ENCODE measurements at regions not wholly inside any gene's neighbourhood (a gene's known extent, or its start where the extent isn't known, plus 50 kb on each side); places are given as distances from the start of the nearest gene placed in this dataset.
A peak's percentile ranks its signal among the peaks of the same experiment; 100 is the strongest.

DNA sequence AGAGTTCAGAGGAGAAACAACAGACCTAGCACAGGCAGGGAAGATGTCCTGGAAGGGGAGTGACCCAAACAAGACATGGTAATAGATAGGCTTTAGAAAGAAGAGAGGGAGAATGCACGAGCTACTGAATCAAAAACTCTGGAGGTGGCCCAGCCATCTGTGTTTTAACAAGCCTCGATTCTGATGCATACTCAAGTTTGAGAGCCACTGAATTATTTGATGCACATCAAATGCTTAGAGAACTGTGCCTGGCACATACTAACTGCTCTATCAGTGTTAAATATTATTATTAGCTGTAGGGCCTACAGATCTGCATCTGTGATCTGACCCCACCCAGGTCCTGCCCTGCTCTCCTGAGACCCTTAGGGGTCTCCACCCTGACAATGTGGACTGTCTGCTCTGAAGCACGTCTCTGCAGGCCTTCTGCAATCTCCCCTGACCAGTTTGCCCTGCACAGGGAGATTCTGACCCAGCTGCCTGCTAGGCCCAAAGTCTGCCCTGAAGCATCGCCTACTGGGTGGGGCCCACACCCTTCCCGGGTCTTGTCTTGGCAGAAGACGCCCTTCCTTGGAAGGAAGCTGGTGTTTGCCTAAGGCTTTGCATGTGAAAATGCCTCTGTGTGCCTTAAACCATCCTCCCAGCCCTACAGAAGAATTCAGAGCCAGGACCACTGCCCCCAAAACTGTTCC, 201.5 kb upstream of the KLF3 start:
- H3K27me3 ChIP-seq, result no peaks in the 10 kb centered on the region
- H3K36me3 ChIP-seq, result no peaks in the 10 kb centered on the region
- WGBS, 2 donors (ENCODE audit: low coverage in 1 of 2), result 50 to 81% methylated on average over 4 to 6 of the region's 6 CpGs
- H3K4me3 ChIP-seq, result no peak overlapping the region
- no peak overlapping the region for H3K27ac ChIP-seq
- in situ Hi-C loops (cut with MboI; ENCODE audit: low pct_ligation_motif_present in 1 of 4, low pct_unique_long_range_greater_than_20kb in 1 of 4, low sequenced_read_pairs in 3 of 4) (no loop called here), intact Hi-C loops (cut with DNase I; ENCODE audit: low total_unique reads) (no loop called here)
- no peak for TF ChIP-seq POLR2A (IDR thresholded peaks at IDR 0.05)
- peak; percentile 54 for DNase-seq
- H3K4me1 ChIP-seq, result no peaks in the 10 kb centered on the region
- no peaks in the 10 kb centered on the region for H3K9me3 ChIP-seq

DNA sequence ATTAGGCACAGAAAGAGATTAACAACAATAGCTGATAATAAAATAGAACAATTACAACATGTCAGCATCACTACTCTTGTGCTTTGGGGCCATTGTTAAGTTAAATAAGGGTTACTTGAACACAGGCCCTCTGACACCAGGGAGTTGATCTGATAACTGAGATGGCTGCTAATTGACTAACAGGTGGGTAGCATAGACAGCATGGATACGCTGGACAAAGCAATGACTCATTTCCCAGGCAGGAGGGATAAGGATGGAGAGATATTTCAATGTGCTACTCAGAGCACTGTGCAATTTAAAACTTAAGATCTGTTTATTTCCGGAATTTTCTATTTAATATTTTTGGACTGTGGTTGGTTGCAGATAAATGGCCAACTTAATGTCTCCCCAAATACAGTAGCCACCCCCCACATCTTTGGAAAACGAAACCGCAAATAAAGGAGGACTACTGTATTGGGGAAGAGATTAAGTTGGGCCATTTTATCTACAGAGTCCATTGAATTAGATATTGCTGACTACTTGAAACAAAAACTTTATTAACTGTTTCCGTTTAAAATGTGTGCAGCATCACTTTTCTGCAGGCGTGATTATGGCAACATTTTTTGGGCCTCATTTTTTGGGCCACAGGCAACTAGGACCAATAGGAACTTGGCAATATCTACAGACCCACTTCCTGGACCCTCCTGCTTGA, 200.6 kb upstream of the KLF3 start:
- in situ Hi-C loops (cut with MboI; ENCODE audit: low pct_ligation_motif_present in 1 of 4, low pct_unique_long_range_greater_than_20kb in 1 of 4, low sequenced_read_pairs in 3 of 4), result no loop called here
- Histone ChIP-seq H3K4me1 (no peaks in the 10 kb centered on the region), H3K36me3 (no peaks in the 10 kb centered on the region), H3K27me3 (no peaks in the 10 kb centered on the region), H3K9me3 (no peaks in the 10 kb centered on the region), H3K27ac (no peak overlapping the region), H3K4me3 (no peak overlapping the region)
- intact Hi-C loops (cut with DNase I; ENCODE audit: low total_unique reads), result no loop called here
- 94% methylated on average over 3 to 6 of the region's 6 CpGs for WGBS, 2 donors (ENCODE audit: low coverage in 1 of 2)
- TF ChIP-seq, protein P1, sequence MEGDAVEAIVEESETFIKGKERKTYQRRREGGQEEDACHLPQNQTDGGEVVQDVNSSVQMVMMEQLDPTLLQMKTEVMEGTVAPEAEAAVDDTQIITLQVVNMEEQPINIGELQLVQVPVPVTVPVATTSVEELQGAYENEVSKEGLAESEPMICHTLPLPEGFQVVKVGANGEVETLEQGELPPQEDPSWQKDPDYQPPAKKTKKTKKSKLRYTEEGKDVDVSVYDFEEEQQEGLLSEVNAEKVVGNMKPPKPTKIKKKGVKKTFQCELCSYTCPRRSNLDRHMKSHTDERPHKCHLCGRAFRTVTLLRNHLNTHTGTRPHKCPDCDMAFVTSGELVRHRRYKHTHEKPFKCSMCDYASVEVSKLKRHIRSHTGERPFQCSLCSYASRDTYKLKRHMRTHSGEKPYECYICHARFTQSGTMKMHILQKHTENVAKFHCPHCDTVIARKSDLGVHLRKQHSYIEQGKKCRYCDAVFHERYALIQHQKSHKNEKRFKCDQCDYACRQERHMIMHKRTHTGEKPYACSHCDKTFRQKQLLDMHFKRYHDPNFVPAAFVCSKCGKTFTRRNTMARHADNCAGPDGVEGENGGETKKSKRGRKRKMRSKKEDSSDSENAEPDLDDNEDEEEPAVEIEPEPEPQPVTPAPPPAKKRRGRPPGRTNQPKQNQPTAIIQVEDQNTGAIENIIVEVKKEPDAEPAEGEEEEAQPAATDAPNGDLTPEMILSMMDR (IDR thresholded peaks at IDR 0.05), result no peak
- no peak for TF ChIP-seq POLR2A (IDR thresholded peaks at IDR 0.05)
- no peak for TF ChIP-seq POLR2AphosphoS5 (IDR thresholded peaks at IDR 0.05)
- no peak for TF ChIP-seq EP300 (IDR thresholded peaks at IDR 0.05; ENCODE audit: low read depth)
- DNase-seq, result no peak

DNA sequence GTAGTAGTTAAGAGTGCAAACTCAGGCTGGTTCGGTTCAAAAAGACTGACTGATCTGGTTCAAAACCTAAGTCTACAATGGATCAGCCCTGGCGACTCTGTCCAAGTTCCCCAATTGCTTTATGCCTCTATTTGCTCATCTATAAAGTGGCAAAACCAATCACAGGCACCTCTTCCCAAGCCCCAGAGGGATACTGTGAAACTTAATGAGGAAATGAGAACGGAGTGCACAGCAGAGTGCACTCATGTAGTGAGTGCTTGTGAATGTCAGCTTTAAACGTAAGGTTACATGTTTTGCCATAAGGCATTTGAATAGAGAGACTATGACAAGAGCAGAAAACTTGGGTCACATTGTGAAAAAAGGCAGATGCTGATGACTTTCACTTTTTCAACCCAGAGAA, 199.7 kb upstream of the KLF3 start:
- no peaks in the 10 kb centered on the region for H3K27me3 ChIP-seq
- WGBS, 2 donors (ENCODE audit: low coverage in 1 of 2), result 68 to 100% methylated on average over 2 to 4 of the region's 4 CpGs
- H3K4me1 ChIP-seq, result no peaks in the 10 kb centered on the region
- H3K36me3 ChIP-seq, result no peaks in the 10 kb centered on the region
- no peaks in the 10 kb centered on the region for H3K9me3 ChIP-seq
- H3K4me3 ChIP-seq, result no peak overlapping the region
- no peak for DNase-seq
- intact Hi-C loops (cut with DNase I; ENCODE audit: low total_unique reads) (no loop called here), in situ Hi-C loops (cut with MboI; ENCODE audit: low pct_ligation_motif_present in 1 of 4, low pct_unique_long_range_greater_than_20kb in 1 of 4, low sequenced_read_pairs in 3 of 4) (no loop called here)
- no peak for TF ChIP-seq EP300 (IDR thresholded peaks at IDR 0.05; ENCODE audit: low read depth)
- no peak for TF ChIP-seq POLR2A (IDR thresholded peaks at IDR 0.05)
- no peak for TF ChIP-seq POLR2AphosphoS5 (IDR thresholded peaks at IDR 0.05)
- TF ChIP-seq, protein P1 (IDR thresholded peaks at IDR 0.05), result no peak
- H3K27ac ChIP-seq, result no peak overlapping the region

DNA sequence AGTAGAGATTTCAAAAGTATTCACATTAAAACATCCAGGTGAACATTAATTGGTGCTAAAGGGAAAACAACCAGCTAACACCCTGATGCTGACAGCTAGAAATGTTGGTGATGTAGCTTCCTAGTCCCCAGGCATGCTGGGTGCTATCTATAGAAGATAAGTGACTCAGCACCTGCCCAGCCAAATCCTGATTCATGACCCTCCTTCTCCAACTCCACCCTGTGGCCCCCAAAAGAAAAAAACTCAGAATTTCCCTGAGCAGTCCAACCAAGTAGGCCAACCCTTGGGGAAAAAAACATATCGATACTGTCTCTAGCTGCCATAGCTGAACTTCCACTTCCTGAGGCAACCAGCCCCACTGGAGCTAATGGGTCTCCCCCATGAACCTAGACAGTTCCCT, 197.6 kb upstream of the KLF3 start:
- Histone ChIP-seq H3K27me3 (no peaks in the 10 kb centered on the region), H3K9me3 (no peaks in the 10 kb centered on the region), H3K27ac (no peak overlapping the region), H3K4me1 (no peaks in the 10 kb centered on the region), H3K36me3 (no peaks in the 10 kb centered on the region), H3K4me3 (no peak overlapping the region)
- TF ChIP-seq EP300 (IDR thresholded peaks at IDR 0.05; ENCODE audit: low read depth) (no peak), POLR2AphosphoS5 (IDR thresholded peaks at IDR 0.05) (no peak), POLR2A (IDR thresholded peaks at IDR 0.05) (no peak)
- TF ChIP-seq, protein P1 (IDR thresholded peaks at IDR 0.05), result no peak
- intact Hi-C loops (cut with DNase I; ENCODE audit: low total_unique reads) (no loop called here), in situ Hi-C loops (cut with MboI; ENCODE audit: low pct_ligation_motif_present in 1 of 4, low pct_unique_long_range_greater_than_20kb in 1 of 4, low sequenced_read_pairs in 3 of 4) (no loop called here)
- DNase-seq, result no peak
- 96 to 100% methylated on average over 1 of the region's 1 CpG for WGBS, 2 donors (ENCODE audit: low coverage in 1 of 2)
